Natural killer cell (primary cell): ENCODE measurements at regions not wholly inside any gene's neighbourhood (a gene's known extent, or its start where the extent isn't known, plus 50 kb on each side); places are given as distances from the start of the nearest gene placed in this dataset.

Experiments used
- ATAC-seq, 3 donors: fragments of 150-1000 bp in 2 of 3; fragments of 200-7000 bp in 1 of 3; cut with Tn5 transposase; 1 replicate in 1 of 3; 2 replicates in 2 of 3; pipeline ENCODE4 v1.10.0; 2021; ENCODE audit warnings: mild to moderate bottlenecking in 2 of 3, moderate library complexity in 2 of 3
- DNase-seq, 2 donors: peaks; one replicate each; pipeline versions ENCODE4 v3.0.0 to v3.0.0-alpha.2; 2013 to 2021; ENCODE audit warnings: mixed read lengths in 1 of 2
- H3K27ac ChIP-seq: one replicate; pipeline ENCODE4 v1.5.1; 2013; ENCODE audit warnings: mild to moderate bottlenecking, low read length
- H3K27me3 ChIP-seq: one replicate; pipeline ENCODE4 v1.6.1; 2013; ENCODE audit warnings: low read length; ENCODE audit not compliant: control insufficient read depth, insufficient read depth
- H3K36me3 ChIP-seq: one replicate; pipeline ENCODE4 v1.6.1; 2013; ENCODE audit warnings: low read length; ENCODE audit not compliant: control insufficient read depth, insufficient read depth
- H3K4me1 ChIP-seq: one replicate; pipeline ENCODE4 v1.6.1; 2013; ENCODE audit warnings: low read length; ENCODE audit not compliant: control insufficient read depth, insufficient read depth
- H3K4me3 ChIP-seq: one replicate; pipeline ENCODE4 v1.5.1; 2013; ENCODE audit warnings: low read length
- H3K9me3 ChIP-seq: one replicate; pipeline ENCODE4 v1.6.1; 2013; ENCODE audit warnings: low read length; ENCODE audit not compliant: control insufficient read depth, insufficient read depth
- H3K27ac Mint-ChIP-seq, 2 donors: one replicate each; pipeline ENCODE4 v1.8.0; 2022; ENCODE audit warnings: mild to moderate bottlenecking in 2 of 2, mixed read lengths in 2 of 2, moderate library complexity in 1 of 2
- H3K27me3 Mint-ChIP-seq, 2 donors: one replicate each; pipeline ENCODE4 v1.8.0; 2022; ENCODE audit warnings: low read depth in 2 of 2, mixed read lengths in 2 of 2
- H3K36me3 Mint-ChIP-seq: one replicate; pipeline ENCODE4 v1.8.0; 2022; ENCODE audit warnings: mixed read lengths
- H3K4me1 Mint-ChIP-seq, 2 donors: one replicate each; pipeline ENCODE4 v1.8.0; 2022; ENCODE audit warnings: mixed read lengths in 2 of 2
- H3K4me3 Mint-ChIP-seq: one replicate; pipeline ENCODE4 v1.8.0; 2022; ENCODE audit warnings: mild to moderate bottlenecking, moderate library complexity, mixed read lengths
- H3K9me3 Mint-ChIP-seq, 2 donors: one replicate each; pipeline ENCODE4 v1.8.0; 2022; ENCODE audit warnings: mixed read lengths in 2 of 2
- WGBS: methylation state at CpG from one replicate; pipeline ENCODE4 v1.1.7; 2013; ENCODE audit warnings: missing lambda C conversion rate; ENCODE audit not compliant: insufficient coverage; 5-methylcytosine and 5-hydroxymethylcytosine counted together
- intact Hi-C: fragments of 100-400 bp; cut with micrococcal nuclease; formaldehyde crosslinking; loops from one replicate; pipeline ENCODE4 v1.14.2; 2022
- TF ChIP-seq, protein P1 (sequence below): fragments of 200-600 bp; IDR thresholded peaks from one replicate; pipeline ENCODE4 v1.8.0; 2022; ENCODE audit warnings: antibody characterized with exemption

DNA sequence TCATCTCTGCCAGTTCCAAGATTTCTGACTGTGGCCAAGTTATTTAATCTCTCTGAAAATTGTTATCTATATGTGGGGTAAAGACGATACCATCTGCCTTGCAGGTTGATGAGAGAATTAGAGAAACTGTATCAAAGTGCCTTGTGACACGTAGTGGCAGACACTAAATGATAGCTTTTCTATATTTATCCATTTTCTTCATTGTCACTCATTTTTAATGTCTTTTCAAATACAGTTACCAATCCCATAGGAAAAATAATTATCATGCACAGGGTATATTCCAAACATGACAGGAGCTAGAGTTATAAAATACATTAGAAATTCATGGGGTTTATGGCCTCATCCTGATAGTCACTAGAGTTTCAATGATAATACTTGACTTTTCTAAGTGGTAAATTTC is 95.6 kb upstream of the NOL4 start:
- DNase-seq: no peak

GRCh38 chr18:34321066-34321465 is 96.4 kb upstream of the NOL4 start:
- Mint-ChIP-seq H3K27ac (no peak overlapping the region), H3K9me3 (no peaks in the 10 kb centered on the region), H3K27me3 (no peaks in the 10 kb centered on the region), H3K4me1 (no peaks in the 10 kb centered on the region), H3K4me3 (no peak overlapping the region), H3K36me3 (no peaks in the 10 kb centered on the region)
- Histone ChIP-seq H3K4me1 (no peaks in the 10 kb centered on the region), H3K4me3 (no peak overlapping the region), H3K27ac (no peak overlapping the region), H3K36me3 (no peaks in the 10 kb centered on the region), H3K27me3 (no peaks in the 10 kb centered on the region), H3K9me3 (no peaks in the 10 kb centered on the region)
- TF ChIP-seq, protein P1, sequence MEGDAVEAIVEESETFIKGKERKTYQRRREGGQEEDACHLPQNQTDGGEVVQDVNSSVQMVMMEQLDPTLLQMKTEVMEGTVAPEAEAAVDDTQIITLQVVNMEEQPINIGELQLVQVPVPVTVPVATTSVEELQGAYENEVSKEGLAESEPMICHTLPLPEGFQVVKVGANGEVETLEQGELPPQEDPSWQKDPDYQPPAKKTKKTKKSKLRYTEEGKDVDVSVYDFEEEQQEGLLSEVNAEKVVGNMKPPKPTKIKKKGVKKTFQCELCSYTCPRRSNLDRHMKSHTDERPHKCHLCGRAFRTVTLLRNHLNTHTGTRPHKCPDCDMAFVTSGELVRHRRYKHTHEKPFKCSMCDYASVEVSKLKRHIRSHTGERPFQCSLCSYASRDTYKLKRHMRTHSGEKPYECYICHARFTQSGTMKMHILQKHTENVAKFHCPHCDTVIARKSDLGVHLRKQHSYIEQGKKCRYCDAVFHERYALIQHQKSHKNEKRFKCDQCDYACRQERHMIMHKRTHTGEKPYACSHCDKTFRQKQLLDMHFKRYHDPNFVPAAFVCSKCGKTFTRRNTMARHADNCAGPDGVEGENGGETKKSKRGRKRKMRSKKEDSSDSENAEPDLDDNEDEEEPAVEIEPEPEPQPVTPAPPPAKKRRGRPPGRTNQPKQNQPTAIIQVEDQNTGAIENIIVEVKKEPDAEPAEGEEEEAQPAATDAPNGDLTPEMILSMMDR: no peak
- intact Hi-C loops: no loop called here
- ATAC-seq: no peak
- WGBS: 54% methylated on average over 1 of the region's 2 CpGs
- DNase-seq: no peak

More for the DNA sequence above, 95.6 kb upstream of the NOL4 start:
- WGBS: 88% methylated on average over 1 of the region's 2 CpGs
- no peaks in the 10 kb centered on the region for H3K27me3 ChIP-seq
- no peaks in the 10 kb centered on the region for H3K27me3 Mint-ChIP-seq
- no peak overlapping the region for H3K4me3 Mint-ChIP-seq
- no peak overlapping the region for H3K4me3 ChIP-seq
- no peaks in the 10 kb centered on the region for H3K4me1 Mint-ChIP-seq
- no peak for ATAC-seq
- no peaks in the 10 kb centered on the region for H3K36me3 Mint-ChIP-seq
- H3K27ac Mint-ChIP-seq: no peak overlapping the region
- no peaks in the 10 kb centered on the region for H3K9me3 ChIP-seq
- intact Hi-C loops: no loop called here
- TF ChIP-seq, protein P1: no peak
- no peaks in the 10 kb centered on the region for H3K36me3 ChIP-seq
- no peak overlapping the region for H3K27ac ChIP-seq
- H3K4me1 ChIP-seq: no peaks in the 10 kb centered on the region
- H3K9me3 Mint-ChIP-seq: no peaks in the 10 kb centered on the region

DNA sequence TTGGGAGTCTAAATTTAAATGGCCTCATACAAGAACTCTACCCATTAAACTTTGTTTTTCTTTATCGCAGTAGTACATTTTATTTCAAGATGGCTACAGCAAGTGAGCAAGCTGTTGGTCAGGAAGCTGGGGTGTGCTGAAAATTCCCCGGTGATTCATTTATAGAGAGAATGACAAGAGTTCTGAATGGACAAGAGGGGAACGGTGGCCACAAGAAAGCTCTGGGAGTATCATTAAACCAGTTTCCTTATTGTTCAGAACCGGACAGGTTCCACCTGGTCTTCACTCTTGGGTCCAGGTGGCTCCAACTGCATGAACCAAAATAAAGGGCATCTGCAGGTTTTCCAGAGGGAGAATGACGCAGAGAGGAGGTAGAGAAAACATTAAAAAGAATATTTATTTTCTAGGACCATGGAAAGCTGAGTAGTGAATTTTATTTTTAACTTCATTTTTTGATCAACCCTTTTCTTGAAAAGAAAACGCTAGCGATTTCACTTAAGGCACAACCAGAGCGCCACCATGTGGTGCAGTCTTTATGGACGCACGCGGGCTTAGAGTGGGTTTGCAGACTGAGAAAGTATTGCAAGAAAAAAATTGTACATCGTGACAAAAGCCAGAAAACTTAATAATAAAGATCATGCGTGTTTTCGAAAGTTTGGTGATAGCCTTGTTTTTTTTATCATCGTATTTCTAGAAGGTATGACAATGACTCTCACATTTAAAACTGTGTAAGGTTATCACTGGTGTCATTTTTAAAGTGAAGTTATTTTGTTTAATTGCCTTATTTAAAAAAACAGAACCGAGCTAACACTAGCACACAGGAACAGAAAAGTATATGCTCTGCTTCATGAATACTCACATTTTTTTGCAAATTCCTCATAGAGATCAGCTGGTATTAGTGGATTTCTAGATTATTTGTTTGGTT is 97.9 kb upstream of the NOL4 start:
- Mint-ChIP-seq H3K9me3 (peaks cover 0 to 3% of the 10 kb centered on the region in 2 donors), H3K4me1 (no peaks in the 10 kb centered on the region), H3K27ac (no peak overlapping the region), H3K27me3 (no peaks in the 10 kb centered on the region), H3K4me3 (no peak overlapping the region), H3K36me3 (no peaks in the 10 kb centered on the region)
- WGBS: 27% methylated on average over 15 of the region's 16 CpGs
- no peaks in the 10 kb centered on the region for H3K36me3 ChIP-seq
- intact Hi-C loops: no loop called here
- H3K4me3 ChIP-seq: no peak overlapping the region
- DNase-seq (no peak), ATAC-seq (no peak)
- H3K9me3 ChIP-seq: no peaks in the 10 kb centered on the region
- H3K27ac ChIP-seq: no peak overlapping the region
- no peaks in the 10 kb centered on the region for H3K4me1 ChIP-seq
- TF ChIP-seq, protein P1: no peak
- H3K27me3 ChIP-seq: no peaks in the 10 kb centered on the region

- DNase-seq (no peak), ATAC-seq (no peak)
- H3K4me1 Mint-ChIP-seq: no peaks in the 10 kb centered on the region
These were observed 105.1 kb upstream of the NOL4 start for GRCh38 chr18:34329840-34330239.

More at GRCh38 chr18:34329840-34330239, 105.1 kb upstream of the NOL4 start:
- Histone ChIP-seq H3K27me3 (no peaks in the 10 kb centered on the region), H3K9me3 (no peaks in the 10 kb centered on the region), H3K4me3 (no peak overlapping the region), H3K27ac (no peak overlapping the region), H3K36me3 (no peaks in the 10 kb centered on the region), H3K4me1 (no peaks in the 10 kb centered on the region)
- WGBS: 83% methylated on average over 1 of the region's 1 CpG
- H3K9me3 Mint-ChIP-seq: peaks cover 7 to 8% of the 10 kb centered on the region in 2 donors
- no peak overlapping the region for H3K27ac Mint-ChIP-seq
- TF ChIP-seq, protein P1: no peak
- intact Hi-C loops: no loop called here
- H3K27me3 Mint-ChIP-seq: no peaks in the 10 kb centered on the region
- no peak overlapping the region for H3K4me3 Mint-ChIP-seq
- H3K36me3 Mint-ChIP-seq: no peaks in the 10 kb centered on the region
